ENCODE measurements at regions not wholly inside any gene's neighbourhood (a gene's known extent, or its start where the extent isn't known, plus 50 kb on each side); places are given as distances from the start of the nearest gene placed in this dataset.

GRCh38 chr11:111435046-111435698, 56.1 kb upstream of the POU2AF1 start:
- Histone ChIP-seq H3K27ac (ENCODE audit: control insufficient read depth, insufficient read depth, low read length) (no peak overlapping the region), H4K20me1 (ENCODE audit: control insufficient read depth, extremely low read depth, insufficient read depth, low read length) (no peaks in the 10 kb centered on the region), H3K27me3 (ENCODE audit: control insufficient read depth, extremely low read depth, insufficient read depth, low read length) (no peaks in the 10 kb centered on the region), H3K36me3 (ENCODE audit: control insufficient read depth in 2 of 2, extremely low read depth in 1 of 2, insufficient read depth in 2 of 2, low read length in 2 of 2) (no peaks in the 10 kb centered on the region), H3K9me1 (ENCODE audit: control insufficient read depth, extremely low read depth, insufficient read depth, low read length) (no peaks in the 10 kb centered on the region), H3K9me3 (ENCODE audit: control insufficient read depth, low read depth, low read length) (no peaks in the 10 kb centered on the region), H3K9ac (ENCODE audit: control insufficient read depth, extremely low read depth, insufficient read depth, low read length) (no peak overlapping the region), H3K4me2 (ENCODE audit: control insufficient read depth, extremely low read depth, insufficient read depth, low read depth, low read length) (no peak overlapping the region), H3K4me1 (ENCODE audit: control insufficient read depth, extremely low read depth, insufficient read depth, low read length) (peaks cover 2% of the 10 kb centered on the region), H3K79me2 (ENCODE audit: control insufficient read depth, insufficient read depth, low read length) (no peaks in the 10 kb centered on the region), H3K4me3 (ENCODE audit: control insufficient read depth in 2 of 3, extremely low read depth in 1 of 3, insufficient read depth in 2 of 3, low read depth in 1 of 3, low read length in 3 of 3) (no peak overlapping the region), H2AFZ (ENCODE audit: control insufficient read depth, low read length) (no peak overlapping the region)
- no peak for DNase-seq (ENCODE audit: low read depth, low spot score)
- FAIRE-seq, result no peak
- no peak for TF ChIP-seq EZH2 (IDR thresholded peaks at IDR 0.05; ENCODE audit: low read length)
- no peak for TF ChIP-seq CTCF (optimal IDR thresholded peaks at IDR 0.05 in 1 of 3, IDR thresholded peaks at IDR 0.05 in 1 of 3, conservative IDR thresholded peaks at IDR 0.05 in 1 of 3; ENCODE audit: extremely low read depth in 1 of 3, insufficient read depth in 2 of 3, low read length in 3 of 3)
- dilution Hi-C loops (cut with MboI; ENCODE audit: extremely low pct_ligation_motif_present, low sequenced_read_pairs), result loop anchor here (25.0 kb wide), 1 partner anchor 148 kb away; the partner anchor contains the start of gene POU2AF3

- dilution Hi-C loops (cut with MboI; ENCODE audit: extremely low pct_ligation_motif_present, low sequenced_read_pairs), result loop anchor here (25.0 kb wide), 1 partner anchor 142 kb away; the partner anchor contains the start of gene POU2AF3
- TF ChIP-seq EZH2 (IDR thresholded peaks at IDR 0.05; ENCODE audit: low read length), result no peak
- peak; percentile 72 to 81 (median 74) for TF ChIP-seq CTCF (optimal IDR thresholded peaks at IDR 0.05 in 1 of 3, IDR thresholded peaks at IDR 0.05 in 1 of 3, conservative IDR thresholded peaks at IDR 0.05 in 1 of 3; ENCODE audit: extremely low read depth in 1 of 3, insufficient read depth in 2 of 3, low read length in 3 of 3)
- H3K4me2 ChIP-seq (ENCODE audit: control insufficient read depth, extremely low read depth, insufficient read depth, low read depth, low read length), result no peak overlapping the region
- DNase-seq (ENCODE audit: low read depth, low spot score) (peak; percentile 9), FAIRE-seq (peak; percentile 67)
- H3K36me3 ChIP-seq (ENCODE audit: control insufficient read depth in 2 of 2, extremely low read depth in 1 of 2, insufficient read depth in 2 of 2, low read length in 2 of 2), result no peaks in the 10 kb centered on the region
- H3K9ac ChIP-seq (ENCODE audit: control insufficient read depth, extremely low read depth, insufficient read depth, low read length), result no peak overlapping the region
- H3K79me2 ChIP-seq (ENCODE audit: control insufficient read depth, insufficient read depth, low read length), result no peaks in the 10 kb centered on the region
- no peaks in the 10 kb centered on the region for H4K20me1 ChIP-seq (ENCODE audit: control insufficient read depth, extremely low read depth, insufficient read depth, low read length)
- peaks cover 10% of the 10 kb centered on the region for H3K4me1 ChIP-seq (ENCODE audit: control insufficient read depth, extremely low read depth, insufficient read depth, low read length)
- no peaks in the 10 kb centered on the region for H3K9me1 ChIP-seq (ENCODE audit: control insufficient read depth, extremely low read depth, insufficient read depth, low read length)
- H3K4me3 ChIP-seq (ENCODE audit: control insufficient read depth in 2 of 3, extremely low read depth in 1 of 3, insufficient read depth in 2 of 3, low read depth in 1 of 3, low read length in 3 of 3), result no peak overlapping the region
- no peaks in the 10 kb centered on the region for H3K27me3 ChIP-seq (ENCODE audit: control insufficient read depth, extremely low read depth, insufficient read depth, low read length)
- no peaks in the 10 kb centered on the region for H3K9me3 ChIP-seq (ENCODE audit: control insufficient read depth, low read depth, low read length)
- H2AFZ ChIP-seq (ENCODE audit: control insufficient read depth, low read length), result no peak overlapping the region
- no peak overlapping the region for H3K27ac ChIP-seq (ENCODE audit: control insufficient read depth, insufficient read depth, low read length)
Observed at GRCh38 chr11:111429066-111429506, 50.0 kb upstream of the POU2AF1 start.

Measured in keratinocyte (primary cell).